ENCODE measurements at regions not wholly inside any gene's neighbourhood (a gene's known extent, or its start where the extent isn't known, plus 50 kb on each side); places are given as distances from the start of the nearest gene placed in this dataset.
"Not testable (repeated sequence)": the region's sequence is repeated elsewhere in the genome, so short reads cannot be mapped to it uniquely, and the experiment has no call there.

DNA sequence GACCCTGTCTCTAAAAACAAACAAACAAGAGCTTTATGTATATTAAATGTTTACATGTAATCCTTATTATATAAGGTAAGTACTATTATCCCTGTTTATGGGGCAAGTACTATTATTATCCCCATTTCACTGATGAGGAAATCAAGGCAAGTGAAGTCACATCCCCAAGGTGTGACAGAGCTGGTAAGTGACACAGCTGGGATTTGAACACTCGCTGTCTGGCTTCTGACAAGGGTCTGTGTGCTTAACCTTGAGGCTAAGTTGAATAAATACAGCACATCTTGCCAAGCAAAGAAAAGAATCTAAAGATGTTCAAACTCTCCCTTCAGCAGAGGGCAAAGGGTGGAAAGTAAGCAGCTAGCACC lies 167.9 kb upstream of the IRF2BP2 start:
- DNase-seq (no peak), ATAC-seq (no peak)

DNA sequence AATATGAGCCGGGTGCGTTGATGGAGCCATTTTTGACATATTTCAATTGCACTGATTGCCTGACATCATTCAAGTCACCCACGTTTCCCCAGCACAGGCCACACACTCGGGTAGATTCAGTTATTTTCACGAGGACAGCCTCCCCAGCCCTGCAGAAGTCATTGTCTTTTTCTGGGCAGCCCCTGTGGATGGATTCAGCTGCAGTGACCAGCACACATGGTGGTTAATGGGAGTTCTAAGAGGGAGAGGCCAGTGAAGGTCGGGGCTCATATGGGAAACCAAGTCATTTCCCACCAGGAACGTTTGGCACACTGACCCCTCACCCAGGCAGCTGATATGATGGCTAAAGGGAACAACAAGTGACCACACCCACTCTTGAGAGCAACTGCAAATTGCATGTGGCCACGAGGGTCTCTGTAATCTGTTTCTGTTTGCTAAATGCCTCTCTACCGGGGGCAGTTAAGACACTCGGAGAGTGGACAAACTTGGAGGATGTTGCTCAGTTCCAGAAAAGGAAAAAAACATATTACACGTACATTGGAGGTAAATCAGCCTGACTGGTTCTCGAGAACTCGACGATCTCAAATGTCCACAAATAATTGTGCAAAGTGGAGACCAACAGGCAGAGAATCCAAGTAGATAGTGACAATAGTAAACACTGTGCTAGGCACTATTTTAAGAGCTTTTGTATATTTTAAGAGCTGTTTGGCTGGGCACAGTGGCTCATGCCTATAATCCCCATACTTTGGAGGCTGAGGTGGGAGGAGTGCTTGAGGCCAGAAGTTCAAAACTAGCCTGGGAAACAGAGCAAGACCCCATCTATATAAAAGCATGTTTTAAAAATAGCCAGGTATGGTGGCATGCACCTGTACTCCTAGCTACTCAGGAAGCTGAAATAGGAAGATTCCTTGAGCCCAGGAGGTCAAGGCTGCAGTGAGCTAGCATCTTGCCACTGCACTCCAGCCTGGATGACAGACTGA lies 167.2 kb upstream of the IRF2BP2 start:
- ATAC-seq (no peak), DNase-seq (no peak)

DNA sequence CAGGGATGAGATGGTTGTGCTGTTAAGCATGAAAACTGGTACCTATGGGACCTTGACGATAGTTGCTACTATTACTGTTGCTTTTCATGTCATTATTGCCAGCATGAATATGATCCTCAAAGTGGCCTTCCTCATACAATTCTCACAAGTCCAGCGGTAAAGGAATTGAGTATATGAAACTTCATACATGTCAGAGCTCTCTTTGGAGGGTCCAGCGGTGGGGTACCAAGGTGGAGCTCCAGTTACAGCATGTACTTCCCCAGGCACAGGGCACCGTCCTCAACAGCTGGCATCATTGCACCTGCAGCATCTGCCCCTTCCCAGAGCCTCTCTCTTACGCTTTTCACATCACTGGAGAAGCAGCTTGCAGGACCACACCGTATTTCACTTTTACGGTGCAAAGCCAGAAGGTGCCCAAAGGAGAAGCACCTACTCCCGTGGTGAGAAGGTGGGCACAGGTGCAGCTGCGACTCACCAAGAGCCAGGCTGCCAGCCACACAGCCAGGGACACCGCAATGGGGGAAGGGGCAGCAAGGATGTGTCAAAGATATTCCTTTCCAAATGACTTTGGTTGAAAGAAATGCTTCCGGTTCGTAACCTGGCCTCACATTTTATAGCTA lies 166.4 kb upstream of the IRF2BP2 start:
- ATAC-seq, result no peak
- DNase-seq, result no peak

DNA sequence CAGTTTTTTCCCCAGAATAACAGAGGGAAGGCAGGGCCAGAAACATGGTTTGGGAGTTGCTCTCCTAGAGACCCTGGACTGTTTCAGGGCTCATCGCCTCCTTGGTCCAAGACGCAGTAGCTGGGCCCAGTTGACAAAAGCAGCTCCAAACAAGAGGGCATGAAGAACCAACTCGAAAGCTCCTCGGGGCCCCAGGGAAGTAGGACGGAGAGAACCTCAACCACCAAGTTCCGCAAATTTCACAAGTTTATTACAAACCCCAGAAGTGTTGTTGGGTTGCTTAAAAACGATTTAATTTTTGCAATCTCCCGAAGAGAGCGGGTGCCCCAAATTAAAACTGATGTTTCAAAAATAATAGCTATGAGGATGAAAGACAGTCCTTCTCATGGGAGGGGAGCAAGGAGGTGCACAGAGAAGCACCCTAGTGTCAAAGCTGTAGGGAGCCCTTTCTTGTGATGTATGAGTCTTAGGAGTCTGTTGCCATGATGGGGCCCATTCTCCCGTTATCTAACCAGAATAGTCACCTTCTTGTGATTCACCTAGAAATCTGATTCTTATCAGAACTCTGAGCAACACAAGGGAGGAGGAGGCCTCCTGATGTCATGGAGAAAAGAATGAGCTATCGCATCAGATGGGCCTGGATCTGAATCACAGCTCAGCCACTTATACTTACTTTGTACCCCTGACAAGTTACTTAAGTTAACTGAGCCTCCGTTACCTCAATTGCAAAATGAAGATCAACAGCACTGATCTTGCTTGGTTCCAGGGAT lies 165.7 kb upstream of the IRF2BP2 start:
- DNase-seq (no peak), ATAC-seq (peak; percentile 47)

DNA sequence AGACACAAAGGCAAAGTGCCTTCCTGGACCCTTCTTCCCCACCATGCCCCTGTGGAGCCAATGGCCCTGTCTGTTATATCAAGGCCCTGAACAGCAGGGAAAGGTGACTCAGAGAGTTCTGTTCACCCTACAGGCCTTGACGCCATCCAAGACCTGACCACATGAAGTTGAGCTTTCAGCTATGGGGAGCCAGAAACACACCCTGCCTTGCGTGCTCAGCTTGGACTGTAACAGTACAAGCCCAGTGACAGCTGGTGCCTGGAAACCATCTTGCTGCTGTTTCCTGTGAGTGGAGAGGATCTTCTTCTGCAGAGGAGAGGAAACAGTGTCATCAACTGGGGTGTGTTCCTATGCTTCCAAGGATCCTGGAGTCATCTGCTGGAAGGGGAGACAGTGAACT lies 165.0 kb upstream of the IRF2BP2 start:
- ATAC-seq (peak; percentile 11), DNase-seq (no peak)

DNA sequence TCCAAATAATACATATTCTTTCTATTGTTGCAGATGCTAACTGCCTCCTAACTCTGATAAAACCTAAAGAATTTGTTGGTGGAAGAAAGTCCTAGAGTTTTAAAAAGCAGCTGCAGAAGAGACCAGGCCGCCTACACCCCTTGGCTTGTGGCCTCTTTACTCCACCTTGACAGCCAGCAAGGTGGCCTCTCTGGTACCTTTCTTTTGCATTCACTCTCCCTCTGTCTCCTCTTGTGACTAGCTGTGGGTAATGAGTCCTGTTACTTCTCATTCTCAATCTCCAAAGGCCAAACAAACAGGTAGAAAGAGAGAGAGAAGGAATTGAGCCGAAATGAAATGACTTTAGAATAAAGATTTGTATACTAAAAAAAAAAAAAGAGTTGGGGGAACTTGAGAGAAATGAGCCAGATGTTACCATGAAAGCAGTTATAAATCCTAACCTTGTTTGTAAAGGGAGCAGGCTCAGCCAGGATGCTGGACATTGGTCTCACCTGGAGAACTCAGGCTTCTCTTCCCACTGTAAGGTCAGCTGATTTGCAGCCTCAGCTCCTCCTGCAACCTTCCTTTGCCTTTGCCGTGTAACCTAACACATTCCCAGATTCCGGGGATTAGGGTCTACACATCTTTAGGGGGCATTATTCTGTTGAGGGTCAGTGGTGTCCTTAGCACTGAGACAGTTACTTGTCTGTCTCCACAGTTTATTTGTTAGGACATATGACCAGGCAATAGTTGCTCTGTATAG lies 164.1 kb upstream of the IRF2BP2 start:
- DNase-seq (no peak), ATAC-seq (no peak)

DNA sequence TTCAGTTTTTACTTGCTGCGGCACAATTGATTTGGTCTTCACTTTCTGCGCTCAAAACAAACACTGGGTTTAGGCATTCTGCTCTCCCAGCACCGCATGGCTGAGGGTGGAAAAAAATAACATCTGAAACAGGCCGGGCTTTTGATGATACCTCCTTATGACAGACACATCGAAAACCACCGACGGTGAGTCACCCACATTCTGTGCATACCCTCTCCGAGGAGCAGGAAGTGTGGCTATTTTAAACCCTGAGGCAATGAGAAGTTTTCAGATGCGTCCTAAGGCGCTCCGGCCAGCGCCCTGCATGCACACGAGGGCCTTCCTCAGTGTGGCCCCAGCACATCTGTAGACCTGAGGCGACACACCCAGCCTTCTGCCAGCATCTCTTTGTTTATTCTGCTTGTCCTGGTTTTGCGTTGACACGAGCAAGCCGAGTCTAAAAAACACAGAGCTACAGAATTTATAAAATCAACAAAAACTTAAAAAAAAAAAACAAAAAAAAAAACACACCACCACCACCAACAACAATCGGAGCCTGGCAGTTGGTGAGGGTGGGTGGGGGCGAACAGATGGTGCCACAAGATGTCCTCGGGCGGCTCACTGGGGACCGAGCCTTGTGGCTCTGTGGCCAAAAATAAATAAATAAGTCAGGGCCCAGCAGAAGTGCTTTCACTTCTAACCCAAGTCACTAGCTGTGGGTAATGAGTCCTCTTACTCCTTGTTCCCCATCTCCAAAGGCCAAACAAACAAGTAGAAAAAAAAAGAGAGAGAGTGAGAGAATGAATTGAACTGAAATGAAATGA lies 162.6 kb upstream of the IRF2BP2 start:
- peak; percentile 77 for ATAC-seq
- peak; percentile 86 for DNase-seq

DNA sequence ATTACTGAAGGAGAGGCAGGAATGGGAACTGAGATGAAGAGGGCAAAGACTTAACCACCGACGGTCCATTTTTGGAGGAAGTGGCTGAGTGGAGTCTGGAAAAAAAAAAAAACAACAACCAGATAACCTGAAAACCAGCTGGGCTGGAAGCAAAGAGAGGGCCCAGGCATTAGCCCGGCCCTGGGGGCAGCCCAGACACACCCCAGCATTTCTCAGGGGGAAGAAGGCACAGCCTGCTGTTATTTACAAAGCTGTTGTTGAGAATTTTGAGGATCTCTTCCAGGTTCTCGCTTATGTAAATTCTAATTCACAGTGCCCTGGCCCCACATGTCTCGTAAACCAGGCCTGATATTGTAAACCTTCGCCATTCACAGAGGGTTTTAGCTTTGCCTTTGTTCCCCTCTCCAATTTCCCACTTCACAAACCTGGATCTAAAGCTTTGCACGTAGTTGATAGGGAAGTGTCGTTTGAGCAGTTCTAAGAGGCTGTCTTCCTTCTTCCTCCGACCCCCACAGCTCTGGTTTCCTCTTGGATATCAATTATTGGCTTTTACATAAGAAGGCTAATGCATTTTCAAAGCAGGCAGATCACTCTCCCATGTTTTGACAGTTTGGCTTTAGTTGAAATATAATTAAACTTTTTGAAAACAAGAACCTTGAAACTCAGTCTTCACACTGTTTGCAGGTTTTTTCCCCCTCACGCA lies 161.8 kb upstream of the IRF2BP2 start:
- ATAC-seq (no peak), DNase-seq (no peak)

DNA sequence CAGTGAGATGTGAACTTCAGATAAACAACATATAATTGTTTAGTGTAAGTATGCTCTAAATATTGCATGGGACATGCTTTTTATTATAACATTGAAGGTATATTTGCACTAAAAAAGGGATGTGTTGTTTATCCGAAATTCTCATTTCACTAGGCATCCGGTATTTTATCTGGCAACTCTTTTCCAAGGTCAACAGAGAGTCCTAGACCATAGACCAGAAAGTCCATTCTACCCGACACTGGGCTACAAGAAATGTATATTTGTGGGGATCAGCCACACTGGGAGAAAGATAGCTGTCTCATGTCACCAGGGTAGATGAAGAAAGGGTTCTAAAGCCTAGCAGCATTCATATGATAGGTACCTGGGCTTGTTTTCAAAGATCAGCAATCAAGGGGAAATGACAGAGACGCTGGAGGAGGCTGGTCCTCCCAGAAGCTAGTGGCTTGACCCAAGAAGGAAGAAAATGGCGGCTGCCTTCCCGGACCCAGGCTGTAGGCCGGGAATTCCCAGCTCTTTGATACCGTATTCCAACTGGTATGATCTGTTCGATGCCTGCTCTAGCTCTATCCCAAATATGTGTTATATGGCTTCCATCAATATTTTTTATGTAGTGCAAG lies 161.1 kb upstream of the IRF2BP2 start:
- ATAC-seq, result no peak

DNA sequence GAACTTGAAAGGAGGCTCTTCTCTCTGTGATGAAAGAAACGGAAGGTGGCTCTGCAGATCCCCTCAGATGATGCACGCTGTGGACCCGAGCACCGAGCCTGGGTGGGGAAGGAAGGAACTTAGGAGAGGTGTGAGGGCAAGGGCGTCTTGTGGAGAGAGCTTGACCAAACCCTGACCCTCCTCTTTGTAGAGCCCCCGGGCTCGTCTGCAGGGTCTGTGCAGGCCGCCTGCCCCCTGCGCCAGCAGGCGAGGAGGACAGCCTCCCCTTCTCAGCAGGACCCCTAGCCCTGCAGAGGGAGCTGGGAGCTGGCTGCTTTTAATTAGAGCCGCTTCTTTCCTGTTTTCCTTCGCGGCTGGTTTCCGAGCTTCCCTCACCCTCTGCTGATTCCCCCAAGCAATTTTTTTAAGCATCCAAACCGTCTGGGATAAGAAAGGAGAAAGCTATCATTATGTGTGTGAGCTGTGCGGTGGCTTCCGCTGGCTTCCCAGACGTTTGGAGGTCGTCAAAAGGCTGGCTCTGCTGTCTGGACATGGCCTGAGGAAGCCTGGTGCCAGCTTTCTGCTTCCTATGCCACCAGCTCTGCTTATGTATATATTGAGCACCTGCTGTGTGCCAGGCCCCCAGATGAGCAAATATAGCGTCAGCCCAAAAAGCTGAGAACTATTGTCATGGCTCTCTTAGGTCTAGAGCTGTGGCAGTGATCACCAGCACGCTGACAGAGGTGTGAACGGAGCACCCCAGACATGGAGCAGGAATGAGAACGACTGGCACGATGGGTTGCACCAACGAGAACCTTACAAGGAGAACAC lies 160.2 kb upstream of the IRF2BP2 start:
- DNase-seq (no peak), ATAC-seq (no peak)

More for the DNA sequence above, 161.1 kb upstream of the IRF2BP2 start:
- no peak for DNase-seq

DNA sequence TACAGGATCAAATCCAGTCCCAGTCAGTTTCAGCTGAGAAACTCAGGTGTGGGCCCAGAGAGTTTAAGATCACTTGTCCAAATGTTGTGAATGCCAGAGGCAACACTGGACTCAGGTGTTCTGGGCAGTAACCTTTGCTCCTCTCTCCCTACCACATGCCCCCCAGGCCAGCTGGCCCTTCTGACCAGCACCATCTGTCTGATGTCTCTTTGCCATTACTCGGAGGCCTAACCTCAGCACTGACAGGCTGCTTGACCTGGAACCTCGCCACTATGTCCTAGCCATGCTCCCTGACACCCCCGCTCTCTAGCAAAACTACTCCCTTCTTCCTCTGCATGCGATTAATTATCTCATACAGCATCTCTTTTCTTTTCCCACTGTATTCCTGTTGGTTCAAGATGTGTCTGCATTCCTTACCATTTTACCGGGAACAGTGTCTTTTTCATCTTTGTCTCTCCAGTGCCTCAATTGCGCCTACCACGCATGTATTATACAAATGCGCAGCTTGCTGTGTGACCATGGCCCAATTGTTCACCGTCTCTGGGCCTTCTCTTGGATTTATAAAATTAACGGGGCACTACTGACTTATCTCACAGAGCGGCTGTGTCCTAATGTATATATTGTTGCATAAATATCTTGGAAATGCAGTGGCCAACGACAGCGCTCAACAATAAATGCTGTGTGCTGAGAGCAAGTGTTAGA lies 159.5 kb upstream of the IRF2BP2 start:
- DNase-seq, result no peak
- ATAC-seq, result no peak

DNA sequence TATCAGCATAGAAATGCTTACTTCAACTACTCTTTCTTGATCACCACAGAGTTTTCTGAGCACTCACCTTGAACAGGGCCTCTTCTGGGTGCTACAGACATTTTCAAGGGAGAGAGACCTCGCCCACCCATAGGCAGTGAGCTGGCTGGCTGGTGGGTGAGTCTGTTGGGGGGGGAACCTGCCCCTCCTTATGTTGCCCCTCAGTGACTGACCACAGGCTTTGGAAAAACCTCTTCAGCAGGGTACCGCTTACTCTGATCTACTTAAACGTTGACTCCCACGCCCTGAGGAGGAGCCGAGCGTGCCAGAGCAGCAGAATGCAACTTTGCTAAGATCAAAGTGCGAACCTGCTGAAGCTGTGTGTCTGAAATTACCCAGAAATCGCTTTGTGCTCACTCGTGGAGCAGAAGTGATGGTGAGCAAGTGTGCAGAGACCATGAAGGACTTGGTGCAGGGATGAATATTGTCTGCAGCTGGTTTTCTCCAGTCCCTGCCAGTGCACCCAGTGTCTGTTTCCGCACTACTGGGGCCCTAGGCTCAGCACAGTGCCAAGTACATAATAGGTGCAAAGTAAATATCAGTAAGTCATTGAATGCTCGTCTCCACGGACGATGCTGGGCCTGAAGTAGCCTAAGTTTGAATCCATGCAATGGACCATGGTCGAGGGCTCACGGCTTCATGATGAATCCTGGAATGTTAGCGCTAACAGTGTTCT lies 158.7 kb upstream of the IRF2BP2 start:
- peak; percentile 76 for DNase-seq
- peak; percentile 77 for ATAC-seq

DNA sequence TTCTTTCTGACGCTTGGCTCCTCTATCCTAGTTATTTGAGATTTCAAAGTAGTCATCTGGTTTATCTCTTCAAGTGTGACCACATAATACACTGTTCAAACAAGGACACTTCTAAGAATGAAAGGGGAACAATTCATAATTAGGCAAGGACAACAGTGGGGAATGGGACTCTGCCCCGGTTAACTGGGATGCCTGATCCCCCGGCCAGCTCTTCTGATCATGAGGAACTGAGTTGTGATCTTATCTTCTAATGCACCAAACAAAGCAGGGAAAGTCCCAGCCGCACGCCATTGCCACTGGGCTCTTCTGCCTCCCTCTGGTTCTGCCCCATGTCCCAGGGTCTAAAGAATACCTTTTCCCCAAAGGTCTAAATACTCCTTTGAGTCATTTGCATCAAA lies 158.2 kb upstream of the IRF2BP2 start:
- ATAC-seq, result no peak
- peak; percentile 64 for DNase-seq

DNA sequence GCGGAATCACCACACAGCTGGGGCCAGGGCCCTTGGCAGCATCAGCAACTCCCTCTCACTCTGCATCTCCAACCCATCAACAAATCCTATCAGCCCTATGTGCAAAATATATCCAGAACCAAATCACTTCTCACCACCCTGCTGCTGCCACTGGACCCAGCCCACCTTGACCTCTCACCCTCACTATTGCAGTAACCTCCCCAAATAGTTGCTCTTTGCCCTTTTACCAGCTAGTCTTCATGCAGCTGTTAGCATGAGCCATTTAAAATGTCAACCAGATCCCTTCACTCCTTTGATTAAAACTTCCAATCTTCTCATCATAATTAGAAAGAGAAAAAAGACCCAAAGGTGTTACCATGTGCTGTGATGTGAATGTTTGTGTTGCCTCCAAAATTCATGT lies 155.7 kb upstream of the IRF2BP2 start:
- no peak for DNase-seq
- no peak for ATAC-seq

DNA sequence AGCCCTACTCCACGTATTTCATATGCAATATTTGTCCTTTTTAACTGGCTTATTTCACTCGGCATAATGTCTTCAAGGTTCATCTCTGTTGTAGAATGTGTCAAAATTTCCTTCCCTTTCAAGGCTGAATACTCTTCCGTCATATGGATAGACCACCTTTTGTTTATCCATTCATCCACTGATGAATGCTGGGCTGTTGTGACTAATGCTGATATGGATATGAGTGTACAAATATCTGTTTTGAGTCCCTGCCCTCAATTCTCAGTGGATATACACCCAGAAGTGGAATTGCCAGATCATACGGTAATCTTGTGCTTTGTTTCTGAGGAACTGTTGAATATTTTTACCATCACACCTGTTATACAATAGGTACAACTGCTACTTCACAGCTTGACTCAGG lies 155.2 kb upstream of the IRF2BP2 start:
- no peak for DNase-seq
- ATAC-seq, result no peak

DNA sequence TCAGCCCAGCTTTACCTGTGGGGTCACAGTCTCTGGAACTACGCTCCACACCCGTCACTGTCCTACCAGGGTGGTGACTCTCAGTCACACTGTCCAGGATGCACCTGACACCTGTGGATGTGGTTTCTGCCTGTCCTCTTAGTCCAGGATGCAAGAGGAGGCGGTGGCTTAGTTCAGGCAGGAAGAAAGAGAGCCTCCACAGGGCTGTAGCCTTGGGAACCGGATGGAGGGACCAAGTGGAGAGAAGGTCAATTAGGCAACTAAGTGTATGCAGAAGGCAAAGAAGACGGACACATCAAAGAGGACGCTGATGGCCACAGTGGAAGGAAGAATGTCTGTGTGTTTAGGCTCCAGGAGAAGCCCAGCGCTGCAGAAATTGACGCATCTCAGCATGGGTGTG lies 153.9 kb upstream of the IRF2BP2 start:
- ATAC-seq (no peak), DNase-seq (no peak)

DNA sequence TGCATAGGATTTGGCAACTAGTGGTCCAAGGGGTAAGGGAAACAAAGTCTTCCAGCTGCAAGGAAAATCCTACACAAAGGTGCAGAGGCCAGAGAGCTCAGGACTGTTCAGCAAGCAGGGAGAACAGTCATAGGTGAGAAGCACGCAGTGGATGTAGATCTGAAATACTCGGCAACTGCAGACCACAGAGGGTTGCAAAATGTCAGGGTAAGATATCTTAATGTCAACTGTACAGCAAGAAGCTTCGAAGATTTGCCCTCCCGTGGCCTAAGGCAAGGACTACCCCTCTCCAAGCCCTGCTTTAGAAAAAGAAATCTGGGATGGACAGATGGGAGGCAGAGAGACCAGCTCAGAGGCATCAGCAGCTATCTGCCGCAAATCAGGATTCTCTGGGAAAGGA lies 153.4 kb upstream of the IRF2BP2 start:
- DNase-seq, result no peak
- ATAC-seq, result no peak

DNA sequence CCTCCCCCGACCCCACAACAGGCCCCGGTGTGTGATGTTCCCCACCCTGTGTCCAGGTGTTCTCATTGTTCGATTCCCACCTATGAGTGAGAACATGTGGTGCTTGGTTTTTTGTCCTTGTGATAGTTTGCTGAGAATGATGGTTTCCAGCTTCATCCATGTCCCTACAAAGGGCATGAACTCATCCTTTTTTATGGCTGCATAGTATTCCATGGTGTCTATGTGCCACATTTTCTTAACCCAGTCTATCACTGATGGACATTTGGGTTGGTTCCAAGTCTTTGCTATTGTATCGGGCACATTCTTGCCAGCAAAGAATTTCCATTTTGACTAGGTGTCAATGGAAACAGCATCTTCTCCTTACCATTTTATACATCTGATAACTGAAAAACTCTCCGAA lies 152.1 kb upstream of the IRF2BP2 start:
- not testable (repeated sequence) for DNase-seq, ATAC-seq
